ENCODE measurements at regions not wholly inside any gene's neighbourhood (a gene's known extent, or its start where the extent isn't known, plus 50 kb on each side); places are given as distances from the start of the nearest gene placed in this dataset.

- Histone ChIP-seq H3K27ac (no peak overlapping the region), H3K4me3 (no peak overlapping the region), H3K9me3 (no peaks in the 10 kb centered on the region), H3K4me1 (peaks cover 0 to 5% (median 0%) of the 10 kb centered on the region in 4 donors), H3K36me3 (no peaks in the 10 kb centered on the region), H3K27me3 (no peaks in the 10 kb centered on the region)
- ATAC-seq (ENCODE audit: low FRiP score in 2 of 2) (no peak), DNase-seq (peak in 1 of 2 donors; percentile 15)
- TF ChIP-seq CTCF (IDR thresholded peaks at IDR 0.05) = no peak
- 92 to 94% methylated on average over 4 of the region's 4 CpGs for WGBS, 2 donors
Observed at GRCh38 chr10:78764846-78765430, 303.8 kb upstream of the ZMIZ1 start.

GRCh38 chr10:78765726-78766335 is 302.9 kb upstream of the ZMIZ1 start:
- DNase-seq (peak in 1 of 2 donors; percentile 15), ATAC-seq (ENCODE audit: low FRiP score in 2 of 2) (no peak)
- Histone ChIP-seq H3K9me3 (no peaks in the 10 kb centered on the region), H3K27me3 (no peaks in the 10 kb centered on the region), H3K36me3 (no peaks in the 10 kb centered on the region), H3K4me1 (peaks cover 0 to 5% (median 0%) of the 10 kb centered on the region in 4 donors), H3K4me3 (no peak overlapping the region), H3K27ac (no peak overlapping the region)
- TF ChIP-seq POLR2AphosphoS5 (IDR thresholded peaks at IDR 0.05) (no peak), CTCF (IDR thresholded peaks at IDR 0.05) (no peak), EP300 (IDR thresholded peaks at IDR 0.05) (no peak), POLR2A (IDR thresholded peaks at IDR 0.05) (no peak)
- 88 to 91% methylated on average over 14 to 16 of the region's 16 CpGs for WGBS, 2 donors

- Histone ChIP-seq H3K4me1 (peaks cover 0 to 5% (median 0%) of the 10 kb centered on the region in 4 donors), H3K27me3 (no peaks in the 10 kb centered on the region), H3K27ac (no peak overlapping the region), H3K36me3 (no peaks in the 10 kb centered on the region), H3K4me3 (no peak overlapping the region), H3K9me3 (no peaks in the 10 kb centered on the region)
- 96 to 97% methylated on average over 4 of the region's 4 CpGs for WGBS, 2 donors
- DNase-seq = no peak
- no peak for TF ChIP-seq EP300 (IDR thresholded peaks at IDR 0.05)
- TF ChIP-seq CTCF (IDR thresholded peaks at IDR 0.05) = no peak
- ATAC-seq (ENCODE audit: low FRiP score in 2 of 2) = no peak
Observed at GRCh38 chr10:78766603-78767002, 302.2 kb upstream of the ZMIZ1 start.

GRCh38 chr10:78768041-78768835 is 300.5 kb upstream of the ZMIZ1 start:
- DNase-seq = peak in 1 of 2 donors; percentile 14
- Histone ChIP-seq H3K27me3 (no peaks in the 10 kb centered on the region), H3K4me1 (peaks cover 0 to 2% (median 0%) of the 10 kb centered on the region in 4 donors), H3K27ac (no peak overlapping the region), H3K4me3 (no peak overlapping the region), H3K9me3 (no peaks in the 10 kb centered on the region), H3K36me3 (no peaks in the 10 kb centered on the region)
- ATAC-seq (ENCODE audit: low FRiP score in 2 of 2) = peak in 1 of 2 donors; percentile 25
- no peak for TF ChIP-seq CTCF (IDR thresholded peaks at IDR 0.05)
- no peak for TF ChIP-seq POLR2AphosphoS5 (IDR thresholded peaks at IDR 0.05)
- no peak for TF ChIP-seq POLR2A (IDR thresholded peaks at IDR 0.05)
- TF ChIP-seq EP300 (IDR thresholded peaks at IDR 0.05) = no peak
- 81 to 83% methylated on average over 12 to 14 of the region's 14 CpGs for WGBS, 2 donors
